ENCODE measurements at regions not wholly inside any gene's neighbourhood (a gene's known extent, or its start where the extent isn't known, plus 50 kb on each side); places are given as distances from the start of the nearest gene placed in this dataset.

DNA sequence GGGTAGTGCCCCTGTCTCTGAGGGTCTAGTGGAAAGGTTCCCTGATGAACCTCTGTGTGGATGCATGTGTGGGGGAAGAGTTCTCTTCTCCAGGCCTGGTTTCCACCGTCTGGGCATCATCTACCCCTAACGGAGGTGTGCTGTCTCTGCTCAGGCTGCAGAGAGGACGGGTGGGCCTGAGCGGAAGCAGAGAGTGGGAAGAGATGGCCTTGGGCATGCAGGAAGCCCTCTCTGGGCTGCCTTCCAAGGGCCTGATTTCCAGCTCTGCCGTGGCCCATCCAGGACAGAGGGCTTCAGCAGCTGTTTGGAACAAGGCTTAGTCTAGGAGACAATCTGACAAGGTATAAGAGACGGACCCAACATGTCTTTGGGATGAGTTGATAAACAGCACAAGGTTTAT is 220.1 kb upstream of the DTNBP1 start:
- intact Hi-C loops (cut with DNase I), result no loop called here
- no peaks in the 10 kb centered on the region for H3K4me1 ChIP-seq
- no peaks in the 10 kb centered on the region for H3K9me3 ChIP-seq
- ATAC-seq (peak in 3 of 4 donors; percentile 17 to 63 (median 36)), DNase-seq (no peak)
- WGBS (ENCODE audit: insufficient coverage, low coverage, low lambda C conversion rate, missing lambda C conversion rate), result 65% methylated on average over 2 of the region's 6 CpGs
- TF ChIP-seq, protein P1, sequence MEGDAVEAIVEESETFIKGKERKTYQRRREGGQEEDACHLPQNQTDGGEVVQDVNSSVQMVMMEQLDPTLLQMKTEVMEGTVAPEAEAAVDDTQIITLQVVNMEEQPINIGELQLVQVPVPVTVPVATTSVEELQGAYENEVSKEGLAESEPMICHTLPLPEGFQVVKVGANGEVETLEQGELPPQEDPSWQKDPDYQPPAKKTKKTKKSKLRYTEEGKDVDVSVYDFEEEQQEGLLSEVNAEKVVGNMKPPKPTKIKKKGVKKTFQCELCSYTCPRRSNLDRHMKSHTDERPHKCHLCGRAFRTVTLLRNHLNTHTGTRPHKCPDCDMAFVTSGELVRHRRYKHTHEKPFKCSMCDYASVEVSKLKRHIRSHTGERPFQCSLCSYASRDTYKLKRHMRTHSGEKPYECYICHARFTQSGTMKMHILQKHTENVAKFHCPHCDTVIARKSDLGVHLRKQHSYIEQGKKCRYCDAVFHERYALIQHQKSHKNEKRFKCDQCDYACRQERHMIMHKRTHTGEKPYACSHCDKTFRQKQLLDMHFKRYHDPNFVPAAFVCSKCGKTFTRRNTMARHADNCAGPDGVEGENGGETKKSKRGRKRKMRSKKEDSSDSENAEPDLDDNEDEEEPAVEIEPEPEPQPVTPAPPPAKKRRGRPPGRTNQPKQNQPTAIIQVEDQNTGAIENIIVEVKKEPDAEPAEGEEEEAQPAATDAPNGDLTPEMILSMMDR (IDR thresholded peaks at IDR 0.05), result no peak
- TF ChIP-seq POLR2A (IDR thresholded peaks at IDR 0.05), result no peak
- H3K4me3 ChIP-seq, result no peak overlapping the region
- H3K27ac ChIP-seq, result no peak overlapping the region
- no peaks in the 10 kb centered on the region for H3K36me3 ChIP-seq
- no peaks in the 10 kb centered on the region for H3K27me3 ChIP-seq

DNA sequence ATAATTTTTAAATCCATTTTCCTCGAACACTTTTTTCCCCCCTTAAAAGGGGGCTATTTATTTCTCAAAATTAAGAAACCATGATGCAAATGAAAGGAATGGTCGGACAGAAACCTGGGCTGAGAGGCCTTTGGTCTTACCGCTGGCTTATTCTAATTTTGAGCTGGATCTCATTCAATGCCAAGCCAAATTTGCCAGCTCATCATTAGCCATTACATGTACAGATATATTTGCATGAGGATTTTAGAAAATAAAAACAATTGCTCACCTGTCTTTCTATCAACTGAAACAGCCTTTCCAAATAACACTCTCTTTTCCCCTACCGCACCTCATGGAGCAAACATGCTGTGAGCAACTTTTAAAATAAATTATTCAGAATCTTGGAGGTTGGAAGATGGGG is 219.5 kb upstream of the DTNBP1 start:
- TF ChIP-seq, protein P1 (IDR thresholded peaks at IDR 0.05), result no peak
- no peak for TF ChIP-seq POLR2A (IDR thresholded peaks at IDR 0.05)
- ATAC-seq (no peak), DNase-seq (no peak)
- Histone ChIP-seq H3K4me3 (no peak overlapping the region), H3K9me3 (no peaks in the 10 kb centered on the region), H3K27me3 (no peaks in the 10 kb centered on the region), H3K27ac (no peak overlapping the region), H3K4me1 (no peaks in the 10 kb centered on the region), H3K36me3 (no peaks in the 10 kb centered on the region)
- intact Hi-C loops (cut with DNase I), result no loop called here
- 57% methylated on average over 4 of the region's 4 CpGs for WGBS (ENCODE audit: insufficient coverage, low coverage, low lambda C conversion rate, missing lambda C conversion rate)

GRCh38 chr6:15881150-15881549 is 218.3 kb upstream of the DTNBP1 start:
- WGBS (ENCODE audit: insufficient coverage, low coverage, low lambda C conversion rate, missing lambda C conversion rate), result 49% methylated on average over 3 of the region's 3 CpGs
- Histone ChIP-seq H3K9me3 (no peaks in the 10 kb centered on the region), H3K27me3 (no peaks in the 10 kb centered on the region), H3K4me1 (no peaks in the 10 kb centered on the region), H3K27ac (no peak overlapping the region), H3K36me3 (no peaks in the 10 kb centered on the region), H3K4me3 (no peak overlapping the region)
- intact Hi-C loops (cut with DNase I), result no loop called here
- ATAC-seq (peak in 3 of 4 donors; percentile 46 to 57 (median 52)), DNase-seq (no peak)
- TF ChIP-seq, protein P1 (IDR thresholded peaks at IDR 0.05), result no peak
- TF ChIP-seq POLR2A (IDR thresholded peaks at IDR 0.05), result no peak

DNA sequence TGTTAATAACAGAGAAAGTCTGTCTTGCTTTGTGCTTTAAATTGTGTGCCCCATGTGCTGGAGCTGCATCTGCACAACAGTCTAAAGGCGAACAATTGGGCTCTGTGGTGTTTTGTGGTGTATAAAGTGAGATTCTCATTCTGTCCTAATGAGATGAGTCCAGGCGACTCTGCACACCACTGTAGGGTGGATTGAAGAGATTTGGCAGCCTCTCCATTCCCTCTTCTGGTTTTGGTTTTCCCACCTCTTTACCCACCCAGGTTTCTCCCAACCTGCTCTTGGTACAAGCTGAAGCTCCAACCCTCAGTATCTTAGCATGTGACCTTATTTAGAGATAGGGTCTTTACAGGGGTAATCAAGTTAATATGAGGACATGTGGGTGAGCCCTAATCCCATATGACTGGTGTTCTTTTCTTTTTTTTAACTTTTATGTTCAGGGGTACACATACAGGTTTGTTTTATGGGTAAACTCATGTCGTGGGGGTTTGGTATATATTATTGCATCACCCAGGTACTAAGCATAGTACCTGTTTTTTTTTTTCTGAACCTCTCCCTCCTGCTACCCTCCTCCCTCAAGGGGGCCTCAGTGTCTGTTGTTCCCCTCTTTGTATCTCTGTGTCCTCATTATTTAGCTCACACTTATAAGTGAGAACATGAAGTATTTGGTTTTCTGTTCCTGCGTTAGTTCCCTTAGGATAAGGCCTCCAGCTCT is 217.6 kb upstream of the DTNBP1 start:
- ATAC-seq (no peak), DNase-seq (no peak)
- Histone ChIP-seq H3K4me1 (no peaks in the 10 kb centered on the region), H3K9me3 (no peaks in the 10 kb centered on the region), H3K36me3 (no peaks in the 10 kb centered on the region), H3K27ac (no peak overlapping the region), H3K4me3 (no peak overlapping the region), H3K27me3 (no peaks in the 10 kb centered on the region)
- WGBS (ENCODE audit: insufficient coverage, low coverage, low lambda C conversion rate, missing lambda C conversion rate), result 60% methylated on average over 4 of the region's 4 CpGs
- intact Hi-C loops (cut with DNase I), result no loop called here
- TF ChIP-seq, protein P1 (IDR thresholded peaks at IDR 0.05), result no peak
- no peak for TF ChIP-seq POLR2A (IDR thresholded peaks at IDR 0.05)

Measured in right lobe of liver (tissue), 6 donors.